Breast epithelium (tissue), 4 donors: ENCODE measurements at regions not wholly inside any gene's neighbourhood (a gene's known extent, or its start where the extent isn't known, plus 50 kb on each side); places are given as distances from the start of the nearest gene placed in this dataset.
"Not testable (repeated sequence)": the region's sequence is repeated elsewhere in the genome, so short reads cannot be mapped to it uniquely, and the experiment has no call there.

Experiments
- DNase-seq, 2 donors: peaks; one replicate each; pipeline ENCODE4 v3.0.0-alpha.2; 2019; ENCODE audit warnings: low spot score in 2 of 2
- H3K27ac ChIP-seq, 2 donors: fragments of 200-600 bp; sonication (generic) in 1 of 2; one replicate each; pipeline ENCODE4 v1.5.1; 2016 to 2019; ENCODE audit warnings: mild to moderate bottlenecking in 1 of 2
- H3K27me3 ChIP-seq, 2 donors: fragments of 200-600 bp; sonication (generic) in 1 of 2; one replicate each; pipeline versions ENCODE4 v1.5.1 to v1.6.0; 2017 to 2019; ENCODE audit warnings: control low read depth in 1 of 2, mild to moderate bottlenecking in 1 of 2
- H3K36me3 ChIP-seq: fragments of 200-600 bp; one replicate; pipeline ENCODE4 v1.5.1; 2019
- H3K4me1 ChIP-seq, 2 donors: fragments of 200-600 bp; sonication (generic); one replicate each; pipeline ENCODE4 v1.5.1; 2016 to 2019; ENCODE audit warnings: control low read depth in 1 of 2
- H3K4me3 ChIP-seq, 3 donors: fragments of 200-600 bp; sonication (generic); 1 replicate in 2 of 3; 2 replicates in 1 of 3; pipeline ENCODE4 v1.5.1; 2016 to 2019; ENCODE audit warnings: mild to moderate bottlenecking in 3 of 3, moderate library complexity in 2 of 3
- H3K9me3 ChIP-seq, 2 donors: fragments of 200-600 bp; sonication (generic) in 1 of 2; one replicate each; pipeline ENCODE4 v1.5.1; 2016 to 2019; ENCODE audit warnings: control low read depth in 1 of 2
- POLR2A ChIP-seq: fragments of 450-650 bp; IDR thresholded peaks from one replicate; pipeline ENCODE4 v1.6.1; 2016; ENCODE audit warnings: antibody characterized with exemption, mild to moderate bottlenecking, moderate library complexity
- POLR2AphosphoS5 ChIP-seq, 3 donors: sonication (generic); formaldehyde crosslinking; IDR thresholded peaks; one replicate each; pipeline ENCODE4 v1.6.1; 2017; ENCODE audit warnings: antibody characterized with exemption in 3 of 3
- intact Hi-C: fragments of 100-400 bp; cut with DNase I; formaldehyde crosslinking; loops from one replicate; pipeline ENCODE4 v1.15.1; 2023; ENCODE audit warnings: low total_unique reads
- TF ChIP-seq, protein P1 (sequence below), 3 donors: fragments of 450-650 bp; IDR thresholded peaks; one replicate each; pipeline ENCODE4 v1.5.1; 2016 to 2017; ENCODE audit warnings: antibody characterized with exemption in 3 of 3, mild to moderate bottlenecking in 3 of 3, moderate library complexity in 3 of 3

DNA sequence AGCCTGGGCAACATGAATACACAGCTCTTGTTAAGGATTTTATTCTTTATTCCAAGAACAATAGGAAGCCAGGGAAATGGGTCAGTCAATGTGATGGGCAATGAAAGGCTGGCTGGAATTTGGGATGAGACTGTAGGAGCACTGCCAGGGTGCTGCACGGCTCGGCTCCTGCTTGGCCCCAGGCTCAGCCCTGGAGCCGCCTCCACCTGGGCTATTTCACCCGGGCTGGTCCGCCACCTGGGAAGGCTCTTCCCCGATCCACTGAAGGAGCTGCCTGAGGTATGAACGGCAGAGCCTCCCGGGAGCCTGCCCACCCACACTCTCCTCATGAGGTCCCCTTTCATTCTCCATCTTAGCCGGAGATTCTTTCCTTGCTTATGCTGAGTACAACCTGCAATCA, 80.4 kb upstream of the KMT2C start:
- TF ChIP-seq POLR2AphosphoS5 (IDR thresholded peaks at IDR 0.05), result no peak
- TF ChIP-seq, protein P1, sequence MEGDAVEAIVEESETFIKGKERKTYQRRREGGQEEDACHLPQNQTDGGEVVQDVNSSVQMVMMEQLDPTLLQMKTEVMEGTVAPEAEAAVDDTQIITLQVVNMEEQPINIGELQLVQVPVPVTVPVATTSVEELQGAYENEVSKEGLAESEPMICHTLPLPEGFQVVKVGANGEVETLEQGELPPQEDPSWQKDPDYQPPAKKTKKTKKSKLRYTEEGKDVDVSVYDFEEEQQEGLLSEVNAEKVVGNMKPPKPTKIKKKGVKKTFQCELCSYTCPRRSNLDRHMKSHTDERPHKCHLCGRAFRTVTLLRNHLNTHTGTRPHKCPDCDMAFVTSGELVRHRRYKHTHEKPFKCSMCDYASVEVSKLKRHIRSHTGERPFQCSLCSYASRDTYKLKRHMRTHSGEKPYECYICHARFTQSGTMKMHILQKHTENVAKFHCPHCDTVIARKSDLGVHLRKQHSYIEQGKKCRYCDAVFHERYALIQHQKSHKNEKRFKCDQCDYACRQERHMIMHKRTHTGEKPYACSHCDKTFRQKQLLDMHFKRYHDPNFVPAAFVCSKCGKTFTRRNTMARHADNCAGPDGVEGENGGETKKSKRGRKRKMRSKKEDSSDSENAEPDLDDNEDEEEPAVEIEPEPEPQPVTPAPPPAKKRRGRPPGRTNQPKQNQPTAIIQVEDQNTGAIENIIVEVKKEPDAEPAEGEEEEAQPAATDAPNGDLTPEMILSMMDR (IDR thresholded peaks at IDR 0.05), result no peak
- no peak for TF ChIP-seq POLR2A
- Histone ChIP-seq H3K27me3 (no peaks in the 10 kb centered on the region), H3K4me3 (no peak overlapping the region), H3K27ac (no peak overlapping the region), H3K36me3 (no peaks in the 10 kb centered on the region), H3K9me3 (peaks cover 8 to 11% of the 10 kb centered on the region in 2 donors), H3K4me1 (no peaks in the 10 kb centered on the region)
- intact Hi-C loops, result no loop called here
- DNase-seq, result no peak

GRCh38 chr7:152515266-152515950, 79.6 kb upstream of the KMT2C start:
- DNase-seq, H3K36me3 ChIP-seq, H3K4me3 ChIP-seq, H3K27ac ChIP-seq, intact Hi-C loops, H3K27me3 ChIP-seq, H3K4me1 ChIP-seq: not testable (repeated sequence)
- peaks cover 8 to 11% of the 10 kb centered on the region in 2 donors for H3K9me3 ChIP-seq

- no peaks in the 10 kb centered on the region for H3K27me3 ChIP-seq
- intact Hi-C loops, result no loop called here
- no peaks in the 10 kb centered on the region for H3K4me1 ChIP-seq
Measured at GRCh38 chr7:152514771-152515105, 78.9 kb upstream of the KMT2C start.

DNA sequence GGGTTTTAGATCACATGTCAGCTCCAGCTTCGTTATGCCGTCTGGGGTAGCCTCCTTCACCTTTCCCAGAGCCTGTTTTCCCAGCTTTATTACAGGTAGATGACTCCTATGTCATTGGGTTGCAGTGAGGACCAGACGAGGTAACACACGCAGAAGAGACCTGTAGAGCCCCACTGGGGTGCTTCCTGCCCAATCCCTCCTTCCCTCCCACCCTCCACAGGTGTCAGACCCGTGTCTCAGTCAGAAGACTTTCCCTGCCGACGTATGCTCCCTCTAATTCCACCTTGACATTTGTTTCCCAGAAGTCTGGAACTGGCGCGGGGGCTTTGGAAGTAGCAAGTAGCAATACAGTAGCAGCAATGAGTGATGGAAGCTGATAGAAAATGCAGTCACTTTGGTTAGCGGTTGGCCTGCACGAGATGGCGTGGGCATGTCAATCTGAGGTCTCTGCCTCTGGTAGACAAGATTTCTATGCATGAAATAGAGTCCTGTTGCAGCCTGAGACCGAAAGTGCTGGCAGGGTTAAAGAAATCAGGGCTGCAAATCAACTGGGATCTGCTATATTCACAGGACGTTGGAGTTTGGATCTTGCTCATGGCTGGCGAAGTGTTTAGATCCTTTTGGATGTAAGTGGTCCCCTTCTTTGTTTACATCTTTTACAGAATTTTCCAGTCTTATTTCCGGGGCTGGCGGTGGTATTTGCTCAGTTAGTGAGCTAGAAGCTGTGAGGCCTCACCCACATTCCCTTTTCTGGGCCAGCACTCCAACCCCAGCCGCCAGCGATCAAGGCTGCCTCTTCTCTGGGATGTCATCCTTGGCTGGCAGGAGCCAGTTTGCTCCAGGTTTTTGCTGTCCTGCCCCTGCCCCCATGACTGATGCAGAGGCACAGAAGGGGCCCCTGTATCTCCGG, 78.3 kb upstream of the KMT2C start:
- no peaks in the 10 kb centered on the region for H3K4me1 ChIP-seq

More at GRCh38 chr7:152514771-152515105, 78.9 kb upstream of the KMT2C start:
- no peaks in the 10 kb centered on the region for H3K36me3 ChIP-seq
- H3K9me3 ChIP-seq, result peaks cover 8 to 11% of the 10 kb centered on the region in 2 donors
- H3K27ac ChIP-seq, result no peak overlapping the region
- DNase-seq, result no peak
- TF ChIP-seq, protein P1 (IDR thresholded peaks at IDR 0.05), result no peak
- TF ChIP-seq POLR2AphosphoS5 (IDR thresholded peaks at IDR 0.05), result no peak
- no peak for TF ChIP-seq POLR2A
- no peak overlapping the region for H3K4me3 ChIP-seq

GRCh38 chr7:152512706-152513105, 76.9 kb upstream of the KMT2C start:
- TF ChIP-seq, protein P1 (IDR thresholded peaks at IDR 0.05), result no peak
- H3K27ac ChIP-seq, result no peak overlapping the region
- H3K9me3 ChIP-seq, result no peaks in the 10 kb centered on the region
- H3K4me3 ChIP-seq, result no peak overlapping the region
- no peaks in the 10 kb centered on the region for H3K4me1 ChIP-seq
- intact Hi-C loops, result no loop called here
- no peaks in the 10 kb centered on the region for H3K27me3 ChIP-seq
- H3K36me3 ChIP-seq, result no peaks in the 10 kb centered on the region
- DNase-seq, result no peak

More for the DNA sequence above, 78.3 kb upstream of the KMT2C start:
- peaks cover 3 to 5% of the 10 kb centered on the region in 2 donors for H3K9me3 ChIP-seq
- H3K27me3 ChIP-seq, result no peaks in the 10 kb centered on the region
- DNase-seq, result no peak
- TF ChIP-seq POLR2A, result no peak
- TF ChIP-seq, protein P1 (IDR thresholded peaks at IDR 0.05), result no peak
- TF ChIP-seq POLR2AphosphoS5 (IDR thresholded peaks at IDR 0.05), result no peak
- no peak overlapping the region for H3K4me3 ChIP-seq
- no peaks in the 10 kb centered on the region for H3K36me3 ChIP-seq
- intact Hi-C loops, result no loop called here
- H3K27ac ChIP-seq, result no peak overlapping the region
